ENCODE measurements at regions not wholly inside any gene's neighbourhood (a gene's known extent, or its start where the extent isn't known, plus 50 kb on each side); places are given as distances from the start of the nearest gene placed in this dataset.
"Not testable (repeated sequence)": the region's sequence is repeated elsewhere in the genome, so short reads cannot be mapped to it uniquely, and the experiment has no call there.

DNA sequence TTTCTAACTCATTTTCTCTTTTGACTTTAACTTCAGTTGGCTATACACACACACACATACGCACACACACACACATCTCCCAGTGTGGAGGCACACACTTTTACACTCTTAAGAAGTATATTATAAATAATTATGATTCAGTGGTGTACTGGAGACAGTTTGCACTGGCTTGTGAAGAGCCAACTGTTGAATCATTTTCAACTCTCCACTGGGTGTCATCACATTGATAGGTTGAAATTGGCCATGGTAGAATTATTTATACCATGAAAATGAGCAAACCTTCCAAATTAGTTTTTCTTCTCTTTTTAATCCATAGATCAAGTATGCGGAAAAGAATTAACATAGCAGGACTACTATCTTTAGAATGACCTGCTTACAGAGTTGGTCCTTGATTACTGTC is 407.1 kb downstream of the BMP2 start:
- no peaks in the 10 kb centered on the region for H3K9me3 ChIP-seq (ENCODE audit: insufficient read depth, low read length)
- H3K27ac ChIP-seq (ENCODE audit: low read depth, low read length), result no peak overlapping the region
- no peaks in the 10 kb centered on the region for H3K9me2 ChIP-seq (replicated peaks; ENCODE audit: insufficient read depth, low read length)
- no peak overlapping the region for H2AFZ ChIP-seq (ENCODE audit: low read depth, low read length, severe bottlenecking)
- H4K20me1 ChIP-seq (ENCODE audit: low read depth, low read length), result no peaks in the 10 kb centered on the region
- H3K36me3 ChIP-seq (ENCODE audit: low read length), result no peaks in the 10 kb centered on the region
- H3K4me3 ChIP-seq (ENCODE audit: insufficient read depth, low read length, poor library complexity, severe bottlenecking), result no peak overlapping the region
- H3K9ac ChIP-seq (ENCODE audit: low read length), result no peak overlapping the region
- H3K79me2 ChIP-seq (ENCODE audit: insufficient read depth, low read length), result no peaks in the 10 kb centered on the region
- H3K4me2 ChIP-seq (ENCODE audit: low read depth, low read length, poor library complexity, severe bottlenecking), result no peak overlapping the region
- no peaks in the 10 kb centered on the region for H3F3A ChIP-seq (ENCODE audit: insufficient read depth)
- H3K27me3 ChIP-seq (ENCODE audit: low read length), result no peaks in the 10 kb centered on the region
- TF ChIP-seq, protein P1, sequence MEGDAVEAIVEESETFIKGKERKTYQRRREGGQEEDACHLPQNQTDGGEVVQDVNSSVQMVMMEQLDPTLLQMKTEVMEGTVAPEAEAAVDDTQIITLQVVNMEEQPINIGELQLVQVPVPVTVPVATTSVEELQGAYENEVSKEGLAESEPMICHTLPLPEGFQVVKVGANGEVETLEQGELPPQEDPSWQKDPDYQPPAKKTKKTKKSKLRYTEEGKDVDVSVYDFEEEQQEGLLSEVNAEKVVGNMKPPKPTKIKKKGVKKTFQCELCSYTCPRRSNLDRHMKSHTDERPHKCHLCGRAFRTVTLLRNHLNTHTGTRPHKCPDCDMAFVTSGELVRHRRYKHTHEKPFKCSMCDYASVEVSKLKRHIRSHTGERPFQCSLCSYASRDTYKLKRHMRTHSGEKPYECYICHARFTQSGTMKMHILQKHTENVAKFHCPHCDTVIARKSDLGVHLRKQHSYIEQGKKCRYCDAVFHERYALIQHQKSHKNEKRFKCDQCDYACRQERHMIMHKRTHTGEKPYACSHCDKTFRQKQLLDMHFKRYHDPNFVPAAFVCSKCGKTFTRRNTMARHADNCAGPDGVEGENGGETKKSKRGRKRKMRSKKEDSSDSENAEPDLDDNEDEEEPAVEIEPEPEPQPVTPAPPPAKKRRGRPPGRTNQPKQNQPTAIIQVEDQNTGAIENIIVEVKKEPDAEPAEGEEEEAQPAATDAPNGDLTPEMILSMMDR (IDR thresholded peaks at IDR 0.05; ENCODE audit: insufficient read depth, low read length, poor library complexity, severe bottlenecking), result no peak
- TF ChIP-seq EZH2phosphoT487 (conservative IDR thresholded peaks at IDR 0.05; ENCODE audit: low read length), result no peak

DNA sequence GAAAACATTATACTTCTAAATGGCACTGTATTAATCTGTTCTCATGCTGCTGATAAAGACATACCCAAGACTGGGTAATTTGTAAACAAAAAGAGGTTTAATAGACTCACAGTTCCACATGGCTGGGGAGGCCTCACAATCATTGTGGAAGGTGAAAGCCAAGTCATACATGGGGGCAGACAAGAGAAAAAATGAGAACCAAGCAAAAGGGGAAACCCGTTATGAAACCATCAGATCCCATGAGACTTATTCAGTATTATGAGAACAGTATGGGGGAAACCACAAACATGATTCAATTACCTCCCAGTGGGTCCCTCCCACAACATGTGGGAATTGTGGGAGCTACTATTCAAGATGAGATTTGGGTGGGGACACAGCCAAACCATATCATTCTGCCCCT is 408.3 kb downstream of the BMP2 start:
- not testable (repeated sequence) for H3K79me2 ChIP-seq (ENCODE audit: insufficient read depth, low read length); H3K9me2 ChIP-seq (replicated peaks; ENCODE audit: insufficient read depth, low read length); H3K4me2 ChIP-seq (ENCODE audit: low read depth, low read length, poor library complexity, severe bottlenecking); H3K9me3 ChIP-seq (ENCODE audit: insufficient read depth, low read length); H3K27ac ChIP-seq (ENCODE audit: low read depth, low read length); H4K20me1 ChIP-seq (ENCODE audit: low read depth, low read length); H2AFZ ChIP-seq (ENCODE audit: low read depth, low read length, severe bottlenecking); H3K36me3 ChIP-seq (ENCODE audit: low read length); H3F3A ChIP-seq (ENCODE audit: insufficient read depth); H3K4me3 ChIP-seq (ENCODE audit: insufficient read depth, low read length, poor library complexity, severe bottlenecking); H3K9ac ChIP-seq (ENCODE audit: low read length); H3K27me3 ChIP-seq (ENCODE audit: low read length)

DNA sequence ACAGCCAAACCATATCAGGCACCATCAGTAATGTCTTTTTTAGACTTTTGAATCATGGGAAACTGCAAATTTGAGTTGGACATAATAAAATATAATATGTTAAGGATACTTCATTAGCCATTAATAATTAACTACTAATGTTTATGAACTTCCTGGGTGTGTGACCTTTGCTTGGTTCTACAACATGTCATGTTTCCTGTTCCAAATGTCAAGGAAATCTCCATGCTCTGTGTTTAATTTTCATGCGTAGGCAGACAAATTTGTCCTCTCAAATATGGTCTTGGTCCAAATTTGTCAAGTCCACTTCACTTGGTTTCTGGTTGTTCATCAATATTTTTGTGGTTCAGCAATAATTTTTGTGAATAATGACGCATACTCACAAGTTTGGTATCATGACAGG is 410.5 kb downstream of the BMP2 start:
- no peaks in the 10 kb centered on the region for H3K36me3 ChIP-seq (ENCODE audit: low read length)
- H3K27me3 ChIP-seq (ENCODE audit: low read length), result no peaks in the 10 kb centered on the region
- H3K9me3 ChIP-seq (ENCODE audit: insufficient read depth, low read length), result no peaks in the 10 kb centered on the region
- no peak overlapping the region for H3K27ac ChIP-seq (ENCODE audit: low read depth, low read length)
- no peaks in the 10 kb centered on the region for H4K20me1 ChIP-seq (ENCODE audit: low read depth, low read length)
- H3F3A ChIP-seq (ENCODE audit: insufficient read depth), result no peaks in the 10 kb centered on the region
- TF ChIP-seq, protein P1 (IDR thresholded peaks at IDR 0.05; ENCODE audit: insufficient read depth, low read length, poor library complexity, severe bottlenecking), result no peak
- no peak for TF ChIP-seq EZH2phosphoT487 (conservative IDR thresholded peaks at IDR 0.05; ENCODE audit: low read length)
- H3K9me2 ChIP-seq (replicated peaks; ENCODE audit: insufficient read depth, low read length), result no peaks in the 10 kb centered on the region
- no peak overlapping the region for H3K4me3 ChIP-seq (ENCODE audit: insufficient read depth, low read length, poor library complexity, severe bottlenecking)
- H2AFZ ChIP-seq (ENCODE audit: low read depth, low read length, severe bottlenecking), result no peak overlapping the region
- no peak overlapping the region for H3K9ac ChIP-seq (ENCODE audit: low read length)
- H3K4me2 ChIP-seq (ENCODE audit: low read depth, low read length, poor library complexity, severe bottlenecking), result no peak overlapping the region
- H3K79me2 ChIP-seq (ENCODE audit: insufficient read depth, low read length), result no peaks in the 10 kb centered on the region

DNA sequence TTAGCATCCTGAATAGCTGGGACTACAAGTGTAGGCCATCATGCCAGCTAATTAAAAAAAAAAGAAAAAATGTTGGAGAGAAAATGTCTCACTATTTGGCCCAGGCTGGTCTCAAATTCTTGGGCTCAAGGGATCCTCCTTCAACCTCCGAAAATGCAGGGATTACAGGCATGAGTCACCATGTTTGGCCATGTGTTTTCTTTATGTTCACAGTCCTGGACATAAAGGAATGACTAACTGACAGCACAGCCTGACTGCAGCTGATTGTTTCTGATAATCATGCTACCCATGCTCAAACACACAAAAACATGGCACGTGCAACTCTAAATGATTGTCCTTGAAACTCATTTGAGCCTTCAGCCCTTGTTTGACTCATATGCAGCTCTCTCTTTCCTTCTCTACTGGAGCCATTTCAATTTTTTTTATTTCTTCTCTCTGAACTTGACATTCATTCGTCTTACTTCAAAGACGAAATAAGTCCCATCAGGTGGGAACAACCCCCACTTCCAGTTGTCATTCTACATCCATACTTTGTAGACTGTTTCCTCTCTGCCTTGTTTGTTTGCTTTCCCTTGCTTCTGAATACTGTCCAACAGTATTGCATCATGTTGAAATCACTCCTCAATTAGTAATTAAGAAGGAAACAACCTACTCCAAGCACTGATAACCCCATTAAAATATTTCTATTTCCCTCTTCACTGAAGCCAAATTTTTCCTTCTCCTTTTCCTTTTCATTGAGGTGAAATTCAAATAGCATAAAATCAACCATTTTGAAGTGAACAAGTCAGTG is 413.0 kb downstream of the BMP2 start:
- Histone ChIP-seq H3K4me3 (ENCODE audit: insufficient read depth, low read length, poor library complexity, severe bottlenecking) (no peak overlapping the region), H3K9me3 (ENCODE audit: insufficient read depth, low read length) (no peaks in the 10 kb centered on the region), H4K20me1 (ENCODE audit: low read depth, low read length) (no peaks in the 10 kb centered on the region), H2AFZ (ENCODE audit: low read depth, low read length, severe bottlenecking) (no peak overlapping the region), H3K4me2 (ENCODE audit: low read depth, low read length, poor library complexity, severe bottlenecking) (no peak overlapping the region), H3K79me2 (ENCODE audit: insufficient read depth, low read length) (no peaks in the 10 kb centered on the region), H3F3A (ENCODE audit: insufficient read depth) (no peaks in the 10 kb centered on the region), H3K27me3 (ENCODE audit: low read length) (no peaks in the 10 kb centered on the region), H3K27ac (ENCODE audit: low read depth, low read length) (no peak overlapping the region), H3K9ac (ENCODE audit: low read length) (no peak overlapping the region), H3K9me2 (replicated peaks; ENCODE audit: insufficient read depth, low read length) (no peaks in the 10 kb centered on the region), H3K36me3 (ENCODE audit: low read length) (no peaks in the 10 kb centered on the region)
- TF ChIP-seq EZH2phosphoT487 (conservative IDR thresholded peaks at IDR 0.05; ENCODE audit: low read length), result no peak
- TF ChIP-seq, protein P1 (IDR thresholded peaks at IDR 0.05; ENCODE audit: insufficient read depth, low read length, poor library complexity, severe bottlenecking), result no peak
